Right cardiac atrium (tissue), 5 donors: ENCODE measurements at regions not wholly inside any gene's neighbourhood (a gene's known extent, or its start where the extent isn't known, plus 50 kb on each side); places are given as distances from the start of the nearest gene placed in this dataset.
"Not testable (repeated sequence)": the region's sequence is repeated elsewhere in the genome, so short reads cannot be mapped to it uniquely, and the experiment has no call there.

ENCODE experiments used
- ATAC-seq, 2 donors: fragments of 200-7000 bp; cut with Tn5 transposase; one replicate each; pipeline versions ENCODE4 v1.8.0 to v1.9.1; 2020; ENCODE audit warnings: moderate library complexity in 2 of 2, mild to moderate bottlenecking in 1 of 2
- DNase-seq, 3 donors: peaks; one replicate each; pipeline ENCODE4 v3.0.0-alpha.2; 2020
- H3K27ac ChIP-seq: one replicate; pipeline ENCODE4 v1.5.1; 2013; ENCODE audit warnings: mild to moderate bottlenecking, low read length, control low read depth, moderate library complexity
- H3K27me3 ChIP-seq: one replicate; pipeline ENCODE4 v1.6.1; 2013; ENCODE audit not compliant: control insufficient read depth, insufficient read depth
- H3K4me1 ChIP-seq: one replicate; pipeline ENCODE4 v1.6.1; 2013; ENCODE audit warnings: low read length; ENCODE audit not compliant: control insufficient read depth, insufficient read depth
- H3K4me3 ChIP-seq: one replicate; pipeline ENCODE4 v1.5.1; 2013; ENCODE audit warnings: low read length, control low read depth
- H3K9me3 ChIP-seq: one replicate; pipeline ENCODE4 v1.6.1; 2013; ENCODE audit warnings: low read length; ENCODE audit not compliant: control insufficient read depth
- WGBS: extraction: QIAGEN DNeasy Blood & Tissue Kit; methylation state at CpG from one replicate; pipeline ENCODE4 v1.1.7; 2013; 5-methylcytosine and 5-hydroxymethylcytosine counted together
- intact Hi-C, 4 donors: fragments of 100-400 bp; cut with DNase I; formaldehyde crosslinking; loops; one replicate each; pipeline versions ENCODE4 v1.11.0 to v1.14.0; 2022 to 2023
- donor health status: healthy with polysubstance abuse.
- donor health status: DM: no; HTN: yes; CAD: no.
- donor health status: DM: no; HTN: no; CAD: no.
- donor health status: DM: no; HTN: yes; CAD: no; lungs with severe emphysema.
- donor health status: DM: yes; HTN: yes; CAD: no.

DNA sequence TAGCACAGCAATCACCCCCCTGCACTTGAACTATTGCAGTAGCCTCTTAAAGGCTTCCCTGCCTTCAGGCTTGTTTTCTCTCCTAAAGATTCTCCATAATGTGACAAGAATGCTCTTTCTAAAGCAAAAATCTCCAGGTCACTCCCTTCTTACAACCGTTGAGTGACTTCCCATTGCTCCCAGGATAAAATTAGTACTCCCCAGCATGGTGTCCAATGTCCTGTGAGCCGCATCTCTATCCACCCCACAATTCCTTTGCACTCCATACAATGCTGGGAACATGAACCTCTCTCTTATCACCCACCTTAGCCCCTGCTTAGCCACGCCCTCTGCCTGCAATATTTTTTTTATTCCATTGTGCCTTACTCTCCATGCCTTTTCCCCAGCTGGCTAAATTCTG is 85.7 kb upstream of the SHISA3 start:
- H3K27me3 ChIP-seq = no peaks in the 10 kb centered on the region
- H3K9me3 ChIP-seq = no peaks in the 10 kb centered on the region
- WGBS = 66% methylated on average over 3 of the region's 3 CpGs
- intact Hi-C loops = no loop called here
- no peaks in the 10 kb centered on the region for H3K4me1 ChIP-seq
- no peak overlapping the region for H3K27ac ChIP-seq
- no peak for ATAC-seq
- no peak for DNase-seq
- H3K4me3 ChIP-seq = no peak overlapping the region

- H3K27me3 ChIP-seq, intact Hi-C loops, H3K4me1 ChIP-seq, DNase-seq, H3K4me3 ChIP-seq, H3K9me3 ChIP-seq, ATAC-seq, H3K27ac ChIP-seq: not testable (repeated sequence)
- 87% methylated on average over 6 of the region's 6 CpGs for WGBS
Observed at GRCh38 chr4:42313420-42313819, 83.9 kb upstream of the SHISA3 start.

DNA sequence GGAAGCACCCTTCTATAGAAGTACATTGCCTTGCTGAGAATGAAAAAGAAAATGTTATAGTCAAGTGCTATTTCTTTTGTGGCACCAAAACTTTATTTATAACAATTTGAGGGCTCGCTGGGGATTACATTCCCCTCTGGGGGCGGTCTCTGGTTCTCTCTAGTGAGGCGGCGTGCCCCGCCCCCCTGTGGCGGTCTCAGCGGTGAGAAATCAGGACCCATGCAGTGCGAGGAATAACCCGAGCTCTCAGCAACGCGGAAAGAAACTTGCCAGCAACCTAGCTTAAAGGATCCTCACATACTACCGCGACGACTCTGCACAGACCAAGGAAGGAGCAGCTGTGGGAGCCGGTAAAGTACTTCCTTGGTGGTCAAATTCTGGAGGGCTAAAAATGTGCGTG is 83.4 kb upstream of the SHISA3 start:
- H3K4me3 ChIP-seq = no peak overlapping the region
- no peaks in the 10 kb centered on the region for H3K4me1 ChIP-seq
- H3K9me3 ChIP-seq = no peaks in the 10 kb centered on the region
- intact Hi-C loops = no loop called here
- 92% methylated on average over 16 of the region's 16 CpGs for WGBS
- ATAC-seq (no peak), DNase-seq (peak in 1 of 3 donors; percentile 28)
- H3K27me3 ChIP-seq = no peaks in the 10 kb centered on the region
- no peak overlapping the region for H3K27ac ChIP-seq

- no peaks in the 10 kb centered on the region for H3K27me3 ChIP-seq
Observed at GRCh38 chr4:42315231-42315630, 82.1 kb upstream of the SHISA3 start.

GRCh38 chr4:42320822-42321388 is 76.4 kb upstream of the SHISA3 start:
- ATAC-seq (no peak), DNase-seq (no peak)
- Histone ChIP-seq H3K27me3 (no peaks in the 10 kb centered on the region), H3K4me3 (no peak overlapping the region), H3K4me1 (no peaks in the 10 kb centered on the region), H3K9me3 (no peaks in the 10 kb centered on the region), H3K27ac (no peak overlapping the region)
- WGBS = 68% methylated on average over 10 of the region's 10 CpGs
- intact Hi-C loops = no loop called here

More at GRCh38 chr4:42315231-42315630, 82.1 kb upstream of the SHISA3 start:
- intact Hi-C loops = no loop called here
- no peaks in the 10 kb centered on the region for H3K9me3 ChIP-seq
- no peak overlapping the region for H3K27ac ChIP-seq
- H3K4me3 ChIP-seq = no peak overlapping the region
- WGBS = 90% methylated on average over 28 of the region's 28 CpGs
- no peaks in the 10 kb centered on the region for H3K4me1 ChIP-seq
- DNase-seq (peak in 1 of 3 donors; percentile 34), ATAC-seq (no peak)

DNA sequence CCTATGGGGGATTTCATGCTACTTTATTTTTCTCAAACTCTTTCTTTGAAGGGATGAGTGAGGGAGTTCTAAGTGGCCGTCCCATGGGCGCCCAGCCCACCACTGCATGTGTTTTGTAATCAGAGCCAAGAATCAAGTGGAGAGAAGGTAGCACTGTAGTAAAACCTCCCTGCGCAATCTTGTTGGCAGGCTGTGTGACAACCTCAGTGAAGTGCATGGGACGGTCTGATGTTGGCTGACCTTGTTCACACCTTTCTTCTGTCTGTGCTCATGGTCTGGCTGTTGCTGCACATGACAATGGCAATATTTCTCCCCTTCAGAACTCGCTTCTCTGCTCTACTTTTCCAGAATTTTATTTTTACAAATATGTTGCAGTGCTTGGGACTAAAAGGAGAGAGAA is 71.2 kb upstream of the SHISA3 start:
- Histone ChIP-seq H3K9me3 (no peaks in the 10 kb centered on the region), H3K27ac (no peak overlapping the region), H3K27me3 (no peaks in the 10 kb centered on the region), H3K4me3 (no peak overlapping the region), H3K4me1 (no peaks in the 10 kb centered on the region)
- intact Hi-C loops = no loop called here
- no peak for DNase-seq
- WGBS = 77% methylated on average over 5 of the region's 5 CpGs
- ATAC-seq = no peak

DNA sequence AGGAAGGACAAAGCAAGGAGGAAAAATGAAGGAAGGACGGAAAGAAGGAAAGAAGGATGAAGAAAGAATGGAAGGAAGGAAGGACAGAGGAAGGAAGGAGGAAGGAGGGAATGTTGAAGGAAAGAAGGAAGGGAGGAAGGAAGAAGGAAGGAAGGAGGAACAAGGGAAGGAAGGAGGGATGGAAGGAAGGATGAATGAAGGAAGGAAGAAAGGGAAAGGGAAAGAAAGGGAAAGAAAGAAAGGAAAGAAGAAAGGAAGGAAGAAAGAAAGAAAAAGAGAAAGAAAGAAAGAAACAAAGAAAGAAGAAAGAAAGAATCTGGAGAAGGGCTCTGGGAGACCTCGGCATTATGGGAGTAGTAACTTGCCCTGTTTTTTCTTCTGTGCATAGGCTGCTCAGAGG is 70.8 kb upstream of the SHISA3 start:
- no peak for DNase-seq
- Histone ChIP-seq H3K9me3 (no peaks in the 10 kb centered on the region), H3K27me3 (no peaks in the 10 kb centered on the region), H3K27ac (no peak overlapping the region), H3K4me3 (no peak overlapping the region), H3K4me1 (no peaks in the 10 kb centered on the region)
- 88% methylated on average over 2 of the region's 2 CpGs for WGBS
- intact Hi-C loops = no loop called here
- no peak for ATAC-seq

DNA sequence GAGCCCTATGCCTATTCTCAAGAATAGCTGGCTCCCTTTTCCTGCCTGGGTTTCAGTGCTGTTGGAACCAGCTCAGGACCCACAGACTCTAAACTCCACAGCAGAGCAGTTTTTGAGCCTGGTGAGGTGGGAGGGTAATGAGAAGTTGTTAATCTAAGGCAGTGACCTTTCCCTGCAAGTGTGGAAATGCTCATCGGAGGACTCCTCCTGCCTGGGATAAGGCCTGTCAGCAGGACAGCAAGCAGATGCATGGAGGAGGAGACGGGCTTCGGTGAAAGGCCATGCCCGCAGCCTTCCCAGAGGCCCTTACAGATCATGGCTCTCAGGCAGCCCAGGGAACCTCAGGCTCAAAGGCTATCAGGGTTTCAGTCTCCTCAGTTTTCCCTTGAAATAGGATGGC is 70.0 kb upstream of the SHISA3 start:
- Histone ChIP-seq H3K27me3 (no peaks in the 10 kb centered on the region), H3K4me3 (no peak overlapping the region), H3K4me1 (no peaks in the 10 kb centered on the region), H3K27ac (no peak overlapping the region), H3K9me3 (no peaks in the 10 kb centered on the region)
- DNase-seq (peak in 1 of 3 donors; percentile 51), ATAC-seq (peak; percentile 44 to 48)
- 32% methylated on average over 4 of the region's 4 CpGs for WGBS
- intact Hi-C loops = no loop called here

GRCh38 chr4:42328978-42329377 is 68.3 kb upstream of the SHISA3 start:
- no peak for ATAC-seq
- intact Hi-C loops = no loop called here
- H3K9me3 ChIP-seq = no peaks in the 10 kb centered on the region
- no peak overlapping the region for H3K27ac ChIP-seq
- 82% methylated on average over 2 of the region's 2 CpGs for WGBS
- H3K27me3 ChIP-seq = no peaks in the 10 kb centered on the region
- no peak overlapping the region for H3K4me3 ChIP-seq
- no peak for DNase-seq
- H3K4me1 ChIP-seq = no peaks in the 10 kb centered on the region

- no peak for DNase-seq
- Histone ChIP-seq H3K27me3 (no peaks in the 10 kb centered on the region), H3K27ac (no peak overlapping the region), H3K4me1 (no peaks in the 10 kb centered on the region), H3K4me3 (no peak overlapping the region), H3K9me3 (no peaks in the 10 kb centered on the region)
- 39% methylated on average over 3 of the region's 3 CpGs for WGBS
- intact Hi-C loops = no loop called here
- no peak for ATAC-seq
Observed at GRCh38 chr4:42329421-42329820, 67.9 kb upstream of the SHISA3 start.

GRCh38 chr4:42330002-42330592 is 67.2 kb upstream of the SHISA3 start:
- intact Hi-C loops = no loop called here
- no peak for DNase-seq
- 75% methylated on average over 7 of the region's 7 CpGs for WGBS

DNA sequence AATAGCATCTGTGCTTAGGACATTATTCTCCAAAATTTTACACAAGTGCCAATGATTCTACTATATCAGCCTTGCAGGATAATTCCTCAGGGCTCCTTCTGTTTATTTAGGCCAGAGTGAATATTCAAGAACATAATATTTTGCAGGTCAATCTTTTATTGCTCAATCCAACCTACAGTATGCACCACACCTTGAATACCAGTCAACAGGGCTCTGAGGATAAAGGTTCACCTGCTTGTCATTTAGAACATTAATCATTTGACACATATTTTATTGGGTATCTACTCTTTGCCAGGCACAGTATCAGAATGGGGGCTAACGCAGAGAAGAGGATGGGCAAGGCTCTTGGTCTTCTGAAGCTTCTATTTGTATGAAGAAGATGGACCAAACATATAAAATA is 66.2 kb upstream of the SHISA3 start:
- 94% methylated on average over 1 of the region's 1 CpG for WGBS
- Histone ChIP-seq H3K4me3 (no peak overlapping the region), H3K27ac (no peak overlapping the region), H3K9me3 (no peaks in the 10 kb centered on the region), H3K4me1 (no peaks in the 10 kb centered on the region), H3K27me3 (no peaks in the 10 kb centered on the region)
- DNase-seq (no peak), ATAC-seq (no peak)
- intact Hi-C loops = no loop called here

More at GRCh38 chr4:42330002-42330592, 67.2 kb upstream of the SHISA3 start:
- Histone ChIP-seq H3K4me3 (no peak overlapping the region), H3K27me3 (no peaks in the 10 kb centered on the region), H3K4me1 (no peaks in the 10 kb centered on the region), H3K9me3 (no peaks in the 10 kb centered on the region), H3K27ac (no peak overlapping the region)
- ATAC-seq = no peak
